Stimulated activated CD4-positive, alpha-beta T cell treated with anti-CD3 and anti-CD28 coated beads, Interleukin-12 subunit alpha, Interleukin-12 subunit beta, amount 100 ng/mL, for 4 hours (primary cell): ENCODE measurements at regions not wholly inside any gene's neighbourhood (a gene's known extent, or its start where the extent isn't known, plus 50 kb on each side); places are given as distances from the start of the nearest gene placed in this dataset.

ENCODE experiments used
- DNase-seq: peaks from one replicate; pipeline ENCODE4 v3.0.0-alpha.2; 2020

- no peak for DNase-seq
Measured at GRCh38 chr3:127370906-127371305, 83.1 kb upstream of the PRR20G start.

- no peak for DNase-seq
Measured at GRCh38 chr3:127369356-127369935, 81.6 kb upstream of the PRR20G start.

GRCh38 chr3:127368186-127369032 lies 80.6 kb upstream of the PRR20G start:
- no peak for DNase-seq

- DNase-seq, result no peak
Measured at GRCh38 chr3:127367593-127367992, 79.7 kb upstream of the PRR20G start.

GRCh38 chr3:127366383-127366782 lies 78.5 kb upstream of the PRR20G start:
- DNase-seq, result no peak

GRCh38 chr3:127365163-127365798 lies 77.4 kb upstream of the PRR20G start:
- no peak for DNase-seq

GRCh38 chr3:127363891-127364290 lies 76.0 kb upstream of the PRR20G start:
- DNase-seq, result no peak

- no peak for DNase-seq
Measured at GRCh38 chr3:127363171-127363570, 75.3 kb upstream of the PRR20G start.

GRCh38 chr3:127360647-127361046 lies 72.8 kb upstream of the PRR20G start:
- DNase-seq, result no peak

GRCh38 chr3:127358641-127359040 lies 70.8 kb upstream of the PRR20G start:
- DNase-seq, result no peak

GRCh38 chr3:127356381-127356780 lies 68.5 kb upstream of the PRR20G start:
- no peak for DNase-seq

- no peak for DNase-seq
Measured at GRCh38 chr3:127354761-127355160, 66.9 kb upstream of the PRR20G start.

GRCh38 chr3:127352612-127353011 lies 64.8 kb upstream of the PRR20G start:
- DNase-seq, result no peak

GRCh38 chr3:127351775-127352350 lies 64.0 kb upstream of the PRR20G start:
- DNase-seq, result no peak

GRCh38 chr3:127351321-127351720 lies 63.5 kb upstream of the PRR20G start:
- no peak for DNase-seq

GRCh38 chr3:127350172-127351050 lies 62.6 kb upstream of the PRR20G start:
- DNase-seq, result no peak

- no peak for DNase-seq
Measured at GRCh38 chr3:127349501-127350171, 61.8 kb upstream of the PRR20G start.

- no peak for DNase-seq
Measured at GRCh38 chr3:127342735-127343134, 54.9 kb upstream of the PRR20G start.

- DNase-seq, result no peak
Measured at GRCh38 chr3:127339928-127340861, 52.3 kb upstream of the PRR20G start.

- no peak for DNase-seq
Measured at GRCh38 chr3:127339016-127339415, 51.2 kb upstream of the PRR20G start.
